Epithelial cell of esophagus (primary cell): ENCODE measurements at regions not wholly inside any gene's neighbourhood (a gene's known extent, or its start where the extent isn't known, plus 50 kb on each side); places are given as distances from the start of the nearest gene placed in this dataset.

Experiments
- DNase-seq: peaks from one replicate; pipeline ENCODE4 v3.0.0; 2010; ENCODE audit warnings: low read depth
- H3K4me3 ChIP-seq: 2 replicates; pipeline ENCODE4 v1.5.1; 2011; ENCODE audit warnings: mild to moderate bottlenecking, low read length, control low read depth
- CTCF ChIP-seq: IDR thresholded peaks from 2 replicates; pipeline ENCODE4 v1.5.1; 2011; ENCODE audit warnings: low read depth, mild to moderate bottlenecking, low read length, control low read depth, inconsistent platforms; ENCODE audit not compliant: insufficient read depth; ENCODE audit errors: missing control alignments

GRCh38 chr10:109744020-109744419 is 179.3 kb downstream of the XPNPEP1 start:
- no peak overlapping the region for H3K4me3 ChIP-seq
- no peak for TF ChIP-seq CTCF
- DNase-seq: no peak

DNA sequence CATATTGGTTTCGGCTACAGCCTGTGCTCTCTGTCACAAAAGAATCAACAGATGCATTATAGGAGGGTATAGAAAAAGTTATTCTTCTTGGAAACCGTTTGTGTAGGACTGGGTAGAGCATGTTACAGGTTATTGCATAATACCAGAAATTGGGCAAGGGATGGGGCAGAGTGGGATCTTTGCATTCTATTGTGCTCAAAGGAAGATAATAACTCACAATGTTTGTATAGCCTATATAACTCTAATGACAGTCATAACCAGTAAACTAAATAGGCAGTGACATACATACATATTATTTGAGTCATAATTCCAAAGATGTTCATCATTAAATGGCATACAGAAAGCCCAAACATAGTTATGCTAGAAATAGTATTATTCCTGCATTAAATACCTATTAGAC is 179.7 kb downstream of the XPNPEP1 start:
- no peak for DNase-seq
- H3K4me3 ChIP-seq: no peak overlapping the region
- no peak for TF ChIP-seq CTCF

DNA sequence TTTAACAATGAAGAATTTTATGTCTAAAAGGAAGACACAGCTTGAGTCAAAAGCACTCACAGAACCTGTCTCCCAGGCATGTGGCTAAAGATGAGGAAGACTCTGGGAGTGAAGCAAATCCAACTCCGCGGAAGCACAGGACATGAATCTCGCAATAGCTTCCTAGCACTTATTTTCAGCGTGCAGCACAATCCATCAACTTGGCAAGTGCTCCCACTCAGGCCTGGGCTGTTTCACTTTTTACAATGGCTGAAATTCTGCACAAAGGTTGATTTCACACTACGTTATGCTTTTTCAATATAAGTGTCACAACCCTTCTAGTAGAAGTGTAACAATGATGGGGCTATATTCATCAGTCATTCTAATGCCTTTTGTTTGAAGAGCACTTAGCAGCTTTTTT is 180.2 kb downstream of the XPNPEP1 start:
- no peak for DNase-seq
- H3K4me3 ChIP-seq: no peak overlapping the region
- TF ChIP-seq CTCF: no peak

- no peak for DNase-seq
- H3K4me3 ChIP-seq: no peak overlapping the region
- TF ChIP-seq CTCF: no peak
Measured at GRCh38 chr10:109741712-109742111, 181.6 kb downstream of the XPNPEP1 start.

- no peak for TF ChIP-seq CTCF
- no peak for DNase-seq
- H3K4me3 ChIP-seq: no peak overlapping the region
Measured at GRCh38 chr10:109740436-109740835, 182.9 kb downstream of the XPNPEP1 start.

GRCh38 chr10:109737626-109738025 is 185.7 kb downstream of the XPNPEP1 start:
- no peak overlapping the region for H3K4me3 ChIP-seq
- TF ChIP-seq CTCF: no peak

GRCh38 chr10:109737009-109737408 is 186.3 kb downstream of the XPNPEP1 start:
- no peak overlapping the region for H3K4me3 ChIP-seq
- no peak for TF ChIP-seq CTCF
- DNase-seq: no peak

More at GRCh38 chr10:109737626-109738025, 185.7 kb downstream of the XPNPEP1 start:
- DNase-seq: no peak
